ENCODE measurements at regions not wholly inside any gene's neighbourhood (a gene's known extent, or its start where the extent isn't known, plus 50 kb on each side); places are given as distances from the start of the nearest gene placed in this dataset.

DNA sequence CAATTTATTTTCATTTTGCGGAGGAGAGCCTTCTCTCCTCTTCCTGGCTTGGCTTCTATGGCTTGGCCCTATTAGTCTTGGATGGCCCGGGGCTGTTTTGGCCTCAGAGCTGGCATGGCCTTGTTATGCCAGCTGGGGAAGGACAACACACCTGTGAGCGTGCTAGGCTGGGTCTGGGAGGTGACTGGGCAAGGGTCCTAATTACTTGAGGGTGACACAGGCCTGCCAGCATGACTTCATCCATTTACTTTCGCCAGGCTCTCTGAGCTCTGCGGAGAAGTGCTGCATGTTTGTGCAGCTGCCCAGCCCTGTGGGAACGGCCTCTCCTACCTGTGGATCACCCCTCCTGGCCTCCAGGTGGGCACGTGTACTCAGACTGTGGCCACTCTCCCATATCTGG, 153.6 kb downstream of the SNX19 start:
- no peaks in the 10 kb centered on the region for H3K27me3 ChIP-seq
- no peak for TF ChIP-seq CTCF (IDR thresholded peaks at IDR 0.05)
- no peak for TF ChIP-seq POLR2A (IDR thresholded peaks at IDR 0.05)
- intact Hi-C loops (cut with DNase I; ENCODE audit: low total_unique reads), result no loop called here
- DNase-seq, result no peak
- H3K4me3 ChIP-seq, result no peak overlapping the region
- no peak overlapping the region for H3K27ac ChIP-seq
- H3K36me3 ChIP-seq (ENCODE audit: low read depth, missing control alignments), result no peaks in the 10 kb centered on the region
- no peaks in the 10 kb centered on the region for H3K4me1 ChIP-seq
- WGBS, 2 donors, result 87 to 93% methylated on average over 7 of the region's 7 CpGs
- no peaks in the 10 kb centered on the region for H3K9me3 ChIP-seq

GRCh38 chr11:130763087-130763980, 152.9 kb downstream of the SNX19 start:
- intact Hi-C loops (cut with DNase I; ENCODE audit: low total_unique reads), result no loop called here

DNA sequence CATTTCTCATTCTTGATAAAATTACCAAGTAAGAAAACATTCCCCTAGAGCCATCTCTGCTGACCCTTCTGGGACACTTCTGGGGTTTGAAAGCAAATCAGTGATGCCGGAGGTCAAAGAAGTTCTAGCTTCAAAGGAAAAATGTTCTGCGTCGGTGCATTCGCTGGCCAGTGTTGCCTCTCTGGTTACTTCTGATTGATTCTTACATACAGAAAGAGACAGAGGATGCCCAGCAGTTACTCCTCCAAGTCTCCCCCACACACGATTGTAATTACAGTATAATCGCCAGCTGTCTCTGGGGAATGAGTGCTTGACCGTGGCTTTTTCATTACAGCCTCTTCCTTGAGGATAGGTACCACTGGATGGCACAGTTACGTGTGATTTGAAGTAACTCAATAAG, 150.9 kb downstream of the SNX19 start:
- no peaks in the 10 kb centered on the region for H3K36me3 ChIP-seq (ENCODE audit: low read depth, missing control alignments)
- no peak for DNase-seq
- no peaks in the 10 kb centered on the region for H3K4me1 ChIP-seq
- H3K9me3 ChIP-seq, result no peaks in the 10 kb centered on the region
- intact Hi-C loops (cut with DNase I; ENCODE audit: low total_unique reads), result no loop called here
- H3K27me3 ChIP-seq, result no peaks in the 10 kb centered on the region
- no peak for TF ChIP-seq CTCF (IDR thresholded peaks at IDR 0.05)
- H3K4me3 ChIP-seq, result no peak overlapping the region
- H3K27ac ChIP-seq, result no peak overlapping the region
- 63 to 76% methylated on average over 8 of the region's 8 CpGs for WGBS, 2 donors

More at GRCh38 chr11:130763087-130763980, 152.9 kb downstream of the SNX19 start:
- WGBS, 2 donors, result 94% methylated on average over 16 of the region's 16 CpGs
- Histone ChIP-seq H3K9me3 (no peaks in the 10 kb centered on the region), H3K27ac (no peak overlapping the region), H3K4me3 (no peak overlapping the region), H3K27me3 (no peaks in the 10 kb centered on the region), H3K36me3 (ENCODE audit: low read depth, missing control alignments) (no peaks in the 10 kb centered on the region), H3K4me1 (no peaks in the 10 kb centered on the region)
- no peak for DNase-seq
- TF ChIP-seq CTCF (IDR thresholded peaks at IDR 0.05) (no peak), POLR2A (IDR thresholded peaks at IDR 0.05) (no peak)

- no peak for DNase-seq
- H3K9me3 ChIP-seq, result no peaks in the 10 kb centered on the region
- H3K27ac ChIP-seq, result no peak overlapping the region
- whole genome bisulfite sequencing, 2 donors, result 65 to 86% methylated on average over 5 of the region's 5 CpGs
- H3K4me1 ChIP-seq, result no peaks in the 10 kb centered on the region
- TF ChIP-seq POLR2A (IDR thresholded peaks at IDR 0.05) (no peak), CTCF (IDR thresholded peaks at IDR 0.05) (no peak)
- no peaks in the 10 kb centered on the region for H3K36me3 ChIP-seq (ENCODE audit: low read depth, missing control alignments)
- intact Hi-C loops (cut with DNase I; ENCODE audit: low total_unique reads), result no loop called here
- no peak overlapping the region for H3K4me3 ChIP-seq
- no peaks in the 10 kb centered on the region for H3K27me3 ChIP-seq
Observed at GRCh38 chr11:130765951-130766649, 150.2 kb downstream of the SNX19 start.
